Activated naive CD8-positive, alpha-beta T cell treated with anti-CD3 and anti-CD28 coated beads, Interleukin-2, amount 50 U/mL, for 16 hours (primary cell): ENCODE measurements at regions not wholly inside any gene's neighbourhood (a gene's known extent, or its start where the extent isn't known, plus 50 kb on each side); places are given as distances from the start of the nearest gene placed in this dataset.
"Not testable (repeated sequence)": the region's sequence is repeated elsewhere in the genome, so short reads cannot be mapped to it uniquely, and the experiment has no call there.

Experiments used
- DNase-seq: peaks from one replicate; pipeline ENCODE4 v3.0.0-alpha.2; 2020; ENCODE audit warnings: low read depth, low spot score

DNA sequence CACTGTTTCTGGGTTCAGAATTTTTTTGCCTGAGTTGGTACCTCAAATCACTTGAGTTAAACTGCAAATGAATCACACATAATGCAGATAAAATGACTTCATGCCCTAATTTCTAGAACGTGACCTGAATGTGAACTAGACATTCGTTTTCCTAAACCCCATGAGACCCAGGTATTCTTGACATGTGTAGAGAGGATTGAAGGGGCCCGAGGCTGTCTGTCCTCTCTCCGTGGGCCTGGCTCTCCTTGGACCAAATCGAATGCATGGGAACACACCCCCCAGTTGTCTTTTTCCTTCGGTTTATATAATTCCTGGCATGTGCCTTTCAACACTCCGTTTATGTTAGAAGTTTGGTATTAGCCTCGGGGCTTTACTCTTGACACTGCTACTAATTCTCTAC is 262.4 kb upstream of the PLGLB2 start:
- not testable (repeated sequence) for DNase-seq

- DNase-seq = not testable (repeated sequence)
These were observed 262.0 kb upstream of the PLGLB2 start for GRCh38 chr2:87485884-87486283.

DNA sequence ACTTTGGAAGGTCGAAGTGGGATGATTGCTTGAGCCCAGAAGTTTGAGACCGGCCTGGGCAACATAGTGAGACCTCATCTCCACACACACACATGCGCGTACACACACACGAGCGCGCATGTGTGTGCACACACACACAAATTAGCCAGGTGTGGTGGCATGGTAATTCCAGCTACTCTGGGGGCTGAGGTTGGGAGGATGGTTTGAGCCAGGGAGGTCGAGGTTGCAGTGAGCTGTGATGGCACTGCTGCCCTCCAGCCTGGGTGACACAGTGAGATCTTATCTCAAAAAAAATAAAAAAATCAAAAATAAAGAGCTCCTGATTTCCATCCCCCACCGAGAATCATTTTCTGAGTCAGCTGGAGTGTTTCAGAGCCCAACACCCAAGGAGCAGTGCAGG is 261.5 kb upstream of the PLGLB2 start:
- not testable (repeated sequence) for DNase-seq

- DNase-seq = not testable (repeated sequence)
These were observed 259.9 kb upstream of the PLGLB2 start for GRCh38 chr2:87488021-87488420.

DNA sequence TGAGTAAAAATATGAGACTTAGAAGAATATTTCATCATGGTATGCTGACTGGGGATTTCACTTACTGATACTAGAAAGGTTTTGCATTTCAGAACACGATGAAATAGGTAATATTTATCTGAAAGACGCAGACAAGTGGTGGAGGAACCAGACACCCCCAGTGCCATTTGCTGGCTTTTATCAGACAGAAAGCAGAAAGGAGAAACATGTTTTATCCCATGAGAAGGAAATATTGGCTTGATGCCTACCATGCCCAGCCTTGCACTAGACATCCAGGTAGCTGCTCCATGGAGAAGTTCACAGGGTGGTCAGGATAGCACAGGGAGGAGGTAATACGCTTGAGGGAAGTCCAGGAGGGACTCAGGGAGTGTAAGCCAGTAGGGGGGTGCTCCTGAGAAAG is 258.9 kb upstream of the PLGLB2 start:
- not testable (repeated sequence) for DNase-seq

GRCh38 chr2:87494846-87495245 is 253.0 kb upstream of the PLGLB2 start:
- DNase-seq = not testable (repeated sequence)

DNA sequence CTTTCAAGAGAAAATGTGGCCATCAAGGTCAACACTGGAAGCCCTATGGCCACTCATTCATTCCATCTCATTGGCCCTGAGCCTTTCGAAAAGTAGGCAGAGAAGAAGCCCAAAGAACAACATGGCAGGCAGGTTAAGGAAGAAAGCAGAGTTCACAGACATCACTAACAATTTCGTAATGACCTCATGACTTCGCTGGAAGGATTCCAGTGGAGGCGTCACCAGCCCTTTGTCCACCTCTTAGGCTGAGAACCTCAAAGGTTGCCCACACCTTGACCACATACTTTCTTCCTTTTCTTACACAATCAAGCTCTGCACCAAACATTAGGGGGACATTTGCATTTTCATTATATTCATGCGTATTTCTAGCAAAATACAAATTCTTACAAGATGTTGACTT is 252.4 kb upstream of the PLGLB2 start:
- DNase-seq = not testable (repeated sequence)

DNA sequence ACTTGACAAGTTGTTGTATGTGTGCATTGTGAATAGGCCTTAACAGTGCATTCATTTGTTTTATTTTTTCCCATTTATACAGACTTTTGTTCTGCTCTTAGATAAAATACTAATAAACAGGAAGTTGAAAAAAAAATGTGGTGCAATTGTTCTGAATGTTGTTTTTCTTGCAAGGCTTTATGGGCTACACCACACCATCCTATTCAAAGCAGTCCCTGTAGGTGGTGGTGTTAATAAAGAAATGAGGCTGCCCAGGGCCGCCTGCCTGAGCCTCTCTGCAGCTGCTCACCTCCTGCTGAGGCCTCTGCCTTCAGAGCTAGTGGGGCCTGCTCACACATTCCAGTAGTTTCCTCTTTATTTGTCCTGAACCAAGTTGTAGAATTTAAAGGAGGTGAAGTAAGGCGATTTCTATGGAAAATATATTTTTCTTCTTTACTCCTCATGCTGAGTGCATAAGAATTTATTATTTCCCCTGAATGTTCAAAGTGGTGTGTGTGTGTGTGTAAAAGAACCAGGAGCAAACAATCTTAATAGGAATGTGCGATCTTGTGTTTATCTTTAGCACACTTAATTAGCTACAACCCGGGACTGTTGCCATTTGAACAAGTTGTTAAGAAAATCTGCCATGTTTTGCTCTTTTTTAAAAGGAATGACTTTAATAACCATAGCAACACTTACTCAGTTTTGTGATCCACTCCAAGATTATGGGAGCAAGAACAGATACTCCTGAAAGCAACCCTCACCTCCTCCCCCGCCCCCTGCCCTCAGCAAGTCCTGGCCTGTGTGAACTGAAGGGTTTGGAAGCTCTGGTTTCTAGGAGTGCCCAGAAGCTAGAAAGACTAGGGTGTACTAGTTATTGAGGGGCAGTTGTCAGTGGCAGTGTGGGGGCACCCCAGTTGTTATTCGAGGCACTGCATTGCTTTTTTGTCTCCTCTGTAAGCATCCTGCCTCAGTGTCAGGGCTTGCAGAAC is 251.6 kb upstream of the PLGLB2 start:
- DNase-seq = not testable (repeated sequence)

DNA sequence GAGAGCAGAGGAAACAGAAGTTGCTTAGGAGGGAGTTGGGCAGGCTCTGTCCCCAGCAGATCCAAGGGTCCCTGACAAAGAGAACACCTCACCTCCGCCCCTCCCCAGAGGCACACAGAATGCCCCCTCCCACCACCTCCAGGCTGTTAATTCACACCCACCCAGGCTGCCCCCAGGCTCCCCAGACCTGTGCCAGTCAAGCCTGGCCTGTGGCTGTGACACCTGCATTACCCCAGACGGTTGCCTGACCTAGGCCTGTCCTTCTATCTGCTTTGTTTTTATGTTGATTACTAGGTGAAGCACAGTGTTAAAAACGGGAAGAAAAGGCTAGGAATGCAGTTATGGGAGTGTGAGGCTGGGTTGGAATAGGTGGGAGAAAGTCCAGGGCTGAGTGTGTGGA is 250.8 kb upstream of the PLGLB2 start:
- not testable (repeated sequence) for DNase-seq

GRCh38 chr2:87497700-87498099 is 250.2 kb upstream of the PLGLB2 start:
- DNase-seq = not testable (repeated sequence)

- DNase-seq = not testable (repeated sequence)
These were observed 249.6 kb upstream of the PLGLB2 start for GRCh38 chr2:87498169-87498853.

DNA sequence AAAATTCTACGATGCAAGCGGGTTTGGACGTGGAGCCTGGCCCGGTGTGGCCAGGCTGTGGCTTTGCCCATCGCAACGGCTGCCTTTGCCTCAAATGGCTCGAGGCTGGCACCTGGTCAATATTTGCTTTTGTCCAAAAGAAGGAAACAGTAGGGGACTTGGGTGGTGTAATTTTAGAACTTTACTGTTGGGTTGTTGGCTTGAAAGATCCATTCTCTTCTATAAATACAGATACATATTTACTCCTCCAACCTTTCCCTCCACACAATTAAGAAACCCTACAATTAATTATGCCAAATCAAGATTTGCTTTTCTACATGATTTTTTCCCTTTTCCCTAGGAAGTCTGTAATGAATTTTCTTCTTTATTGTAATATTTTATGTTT is 249.0 kb upstream of the PLGLB2 start:
- DNase-seq = not testable (repeated sequence)

DNA sequence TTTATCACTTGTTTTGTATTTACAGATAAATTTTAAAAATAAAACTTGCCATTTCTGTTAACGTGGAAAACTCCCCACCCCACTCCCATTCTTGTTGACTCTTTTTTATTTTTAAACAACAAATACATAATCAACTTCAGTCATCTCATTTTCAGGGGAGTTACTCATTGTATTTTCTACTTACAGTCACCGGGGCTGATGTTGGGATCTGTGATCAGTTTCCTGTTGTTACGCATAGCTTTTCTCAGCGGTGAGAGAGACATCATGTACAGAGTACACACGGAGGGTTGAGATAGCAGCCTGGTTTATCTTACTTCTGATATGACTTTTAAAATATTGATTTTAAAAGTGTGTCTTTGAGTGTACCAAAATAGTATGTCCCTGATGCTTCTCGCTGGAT is 248.0 kb upstream of the PLGLB2 start:
- DNase-seq = not testable (repeated sequence)

DNA sequence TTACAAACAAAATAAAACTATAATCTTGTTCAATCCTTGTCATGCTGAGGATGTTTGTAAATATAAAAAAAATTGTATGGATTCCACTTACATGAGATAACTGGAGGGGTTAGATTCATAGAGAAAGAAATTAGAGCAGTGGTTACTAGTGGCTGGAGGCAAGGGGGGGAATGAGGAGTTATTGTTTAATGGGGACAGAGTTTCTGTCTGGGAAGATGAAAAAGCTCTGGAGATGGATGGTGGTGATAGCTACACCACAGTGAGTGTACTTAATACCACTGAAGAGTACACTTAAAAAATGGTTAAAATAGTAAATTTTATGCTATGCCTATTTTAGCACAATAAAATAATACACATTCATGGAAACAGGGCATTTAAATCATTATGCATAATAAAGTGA is 247.5 kb upstream of the PLGLB2 start:
- not testable (repeated sequence) for DNase-seq

- not testable (repeated sequence) for DNase-seq
These were observed 246.9 kb upstream of the PLGLB2 start for GRCh38 chr2:87500951-87501350.

GRCh38 chr2:87502948-87503347 is 244.9 kb upstream of the PLGLB2 start:
- DNase-seq = not testable (repeated sequence)

- not testable (repeated sequence) for DNase-seq
These were observed 242.6 kb upstream of the PLGLB2 start for GRCh38 chr2:87505239-87505638.

DNA sequence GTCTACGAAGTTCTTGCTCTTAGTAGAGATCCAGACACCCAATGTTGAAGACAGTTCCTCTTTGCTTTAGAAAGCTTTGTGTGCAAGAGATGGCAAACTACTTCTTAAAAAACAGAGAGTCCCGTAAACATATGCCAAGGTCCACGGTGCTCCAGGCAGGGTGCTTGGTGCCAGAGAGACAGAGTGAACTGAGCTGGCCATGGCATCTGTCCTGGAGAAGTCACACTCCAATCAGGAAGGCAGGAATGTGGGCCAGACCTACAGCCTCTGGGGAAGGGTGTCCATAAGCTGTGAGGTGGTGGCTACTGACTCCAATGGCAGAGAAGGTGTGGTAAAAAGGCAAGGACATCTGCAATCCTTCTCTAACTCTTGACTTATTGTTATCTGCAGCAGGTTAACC is 242.0 kb upstream of the PLGLB2 start:
- not testable (repeated sequence) for DNase-seq

GRCh38 chr2:87507378-87508348 is 240.2 kb upstream of the PLGLB2 start:
- not testable (repeated sequence) for DNase-seq

- not testable (repeated sequence) for DNase-seq
These were observed 236.6 kb upstream of the PLGLB2 start for GRCh38 chr2:87511195-87511778.
